22Rv1 (cell line): ENCODE measurements at regions not wholly inside any gene's neighbourhood (a gene's known extent, or its start where the extent isn't known, plus 50 kb on each side); places are given as distances from the start of the nearest gene placed in this dataset.

ENCODE experiments used
- CTCF ChIP-seq: fragments of 450-650 bp; IDR thresholded peaks from 2 replicates; pipeline ENCODE4 v1.5.1; 2017; ENCODE audit warnings: mild to moderate bottlenecking
- ZFX ChIP-seq: fragments of 450-650 bp; IDR thresholded peaks from 2 replicates; pipeline ENCODE4 v1.6.1; 2017; ENCODE audit warnings: antibody characterized with exemption, borderline replicate concordance

GRCh38 chr13:105220063-105220462, 1315.4 kb downstream of the EFNB2 start:
- no peak for TF ChIP-seq CTCF
- no peak for TF ChIP-seq ZFX
